Neural cell (in vitro differentiated cells): ENCODE measurements at regions not wholly inside any gene's neighbourhood (a gene's known extent, or its start where the extent isn't known, plus 50 kb on each side); places are given as distances from the start of the nearest gene placed in this dataset.

Experiments
- POLR2AphosphoS5 ChIP-seq: IDR thresholded peaks from 2 replicates; pipeline ENCODE4 v1.6.1; 2012
- TAF1 ChIP-seq: IDR thresholded peaks from 2 replicates; pipeline ENCODE4 v1.6.1; 2012; ENCODE audit warnings: low read depth
- TF ChIP-seq, protein P1 (sequence below): fragments of 450-650 bp; IDR thresholded peaks from 2 replicates; pipeline ENCODE4 v1.5.1; 2014; ENCODE audit warnings: antibody characterized with exemption, mild to moderate bottlenecking, moderate library complexity; ENCODE audit not compliant: poor library complexity, severe bottlenecking
- TF ChIP-seq, protein P2 (sequence below): IDR thresholded peaks from 2 replicates; pipeline ENCODE4 v1.6.1; 2012; ENCODE audit warnings: borderline replicate concordance

- TF ChIP-seq, protein P1, sequence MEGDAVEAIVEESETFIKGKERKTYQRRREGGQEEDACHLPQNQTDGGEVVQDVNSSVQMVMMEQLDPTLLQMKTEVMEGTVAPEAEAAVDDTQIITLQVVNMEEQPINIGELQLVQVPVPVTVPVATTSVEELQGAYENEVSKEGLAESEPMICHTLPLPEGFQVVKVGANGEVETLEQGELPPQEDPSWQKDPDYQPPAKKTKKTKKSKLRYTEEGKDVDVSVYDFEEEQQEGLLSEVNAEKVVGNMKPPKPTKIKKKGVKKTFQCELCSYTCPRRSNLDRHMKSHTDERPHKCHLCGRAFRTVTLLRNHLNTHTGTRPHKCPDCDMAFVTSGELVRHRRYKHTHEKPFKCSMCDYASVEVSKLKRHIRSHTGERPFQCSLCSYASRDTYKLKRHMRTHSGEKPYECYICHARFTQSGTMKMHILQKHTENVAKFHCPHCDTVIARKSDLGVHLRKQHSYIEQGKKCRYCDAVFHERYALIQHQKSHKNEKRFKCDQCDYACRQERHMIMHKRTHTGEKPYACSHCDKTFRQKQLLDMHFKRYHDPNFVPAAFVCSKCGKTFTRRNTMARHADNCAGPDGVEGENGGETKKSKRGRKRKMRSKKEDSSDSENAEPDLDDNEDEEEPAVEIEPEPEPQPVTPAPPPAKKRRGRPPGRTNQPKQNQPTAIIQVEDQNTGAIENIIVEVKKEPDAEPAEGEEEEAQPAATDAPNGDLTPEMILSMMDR: no peak
- TF ChIP-seq POLR2AphosphoS5 (no peak), TAF1 (no peak)
- TF ChIP-seq, protein P2, sequence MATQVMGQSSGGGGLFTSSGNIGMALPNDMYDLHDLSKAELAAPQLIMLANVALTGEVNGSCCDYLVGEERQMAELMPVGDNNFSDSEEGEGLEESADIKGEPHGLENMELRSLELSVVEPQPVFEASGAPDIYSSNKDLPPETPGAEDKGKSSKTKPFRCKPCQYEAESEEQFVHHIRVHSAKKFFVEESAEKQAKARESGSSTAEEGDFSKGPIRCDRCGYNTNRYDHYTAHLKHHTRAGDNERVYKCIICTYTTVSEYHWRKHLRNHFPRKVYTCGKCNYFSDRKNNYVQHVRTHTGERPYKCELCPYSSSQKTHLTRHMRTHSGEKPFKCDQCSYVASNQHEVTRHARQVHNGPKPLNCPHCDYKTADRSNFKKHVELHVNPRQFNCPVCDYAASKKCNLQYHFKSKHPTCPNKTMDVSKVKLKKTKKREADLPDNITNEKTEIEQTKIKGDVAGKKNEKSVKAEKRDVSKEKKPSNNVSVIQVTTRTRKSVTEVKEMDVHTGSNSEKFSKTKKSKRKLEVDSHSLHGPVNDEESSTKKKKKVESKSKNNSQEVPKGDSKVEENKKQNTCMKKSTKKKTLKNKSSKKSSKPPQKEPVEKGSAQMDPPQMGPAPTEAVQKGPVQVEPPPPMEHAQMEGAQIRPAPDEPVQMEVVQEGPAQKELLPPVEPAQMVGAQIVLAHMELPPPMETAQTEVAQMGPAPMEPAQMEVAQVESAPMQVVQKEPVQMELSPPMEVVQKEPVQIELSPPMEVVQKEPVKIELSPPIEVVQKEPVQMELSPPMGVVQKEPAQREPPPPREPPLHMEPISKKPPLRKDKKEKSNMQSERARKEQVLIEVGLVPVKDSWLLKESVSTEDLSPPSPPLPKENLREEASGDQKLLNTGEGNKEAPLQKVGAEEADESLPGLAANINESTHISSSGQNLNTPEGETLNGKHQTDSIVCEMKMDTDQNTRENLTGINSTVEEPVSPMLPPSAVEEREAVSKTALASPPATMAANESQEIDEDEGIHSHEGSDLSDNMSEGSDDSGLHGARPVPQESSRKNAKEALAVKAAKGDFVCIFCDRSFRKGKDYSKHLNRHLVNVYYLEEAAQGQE: no peak
Measured at GRCh38 chrX:959595-959994, 252.9 kb downstream of the CRLF2 start.
